GM12878 (cell line): ENCODE measurements at regions not wholly inside any gene's neighbourhood (a gene's known extent, or its start where the extent isn't known, plus 50 kb on each side); places are given as distances from the start of the nearest gene placed in this dataset.

ENCODE experiments used
- ATF3 ChIP-seq: IDR thresholded peaks from 2 replicates; pipeline ENCODE4 v1.6.1; 2011; ENCODE audit warnings: low read depth, mild to moderate bottlenecking, low read length, moderate library complexity, borderline replicate concordance; ENCODE audit errors: extremely low read depth
- DPF2 ChIP-seq: fragments of 450-650 bp; IDR thresholded peaks from 2 replicates; pipeline ENCODE4 v1.6.1; 2017; ENCODE audit warnings: mild to moderate bottlenecking
- RAD21 ChIP-seq: IDR thresholded peaks from 2 replicates; pipeline ENCODE4 v1.6.1; 2011; ENCODE audit warnings: mild to moderate bottlenecking, low read depth, low read length, moderate library complexity; ENCODE audit not compliant: insufficient read depth
- YY1 ChIP-seq: IDR thresholded peaks from 2 replicates; pipeline ENCODE4 v1.6.1; 2011; ENCODE audit warnings: low read depth, mild to moderate bottlenecking, low read length
- ZNF274 ChIP-seq: IDR thresholded peaks from one replicate; pipeline ENCODE4 v1.8.0; 2011; ENCODE audit not compliant: insufficient read length, insufficient read depth
- TF ChIP-seq, protein P1 (sequence below), 3 experiments: IDR thresholded peaks in 2 of 3; conservative IDR thresholded peaks in 1 of 3; 2 replicates each; pipeline ENCODE4 v1.5.1; 2011; ENCODE audit warnings: low read depth in 3 of 3, low read length in 3 of 3, mild to moderate bottlenecking in 3 of 3, control low read depth in 2 of 3, moderate library complexity in 2 of 3, inconsistent platforms in 1 of 3, mixed read lengths in 1 of 3; ENCODE audit not compliant: control insufficient read depth in 2 of 3, insufficient read depth in 1 of 3; ENCODE audit errors: extremely low read depth in 1 of 3

DNA sequence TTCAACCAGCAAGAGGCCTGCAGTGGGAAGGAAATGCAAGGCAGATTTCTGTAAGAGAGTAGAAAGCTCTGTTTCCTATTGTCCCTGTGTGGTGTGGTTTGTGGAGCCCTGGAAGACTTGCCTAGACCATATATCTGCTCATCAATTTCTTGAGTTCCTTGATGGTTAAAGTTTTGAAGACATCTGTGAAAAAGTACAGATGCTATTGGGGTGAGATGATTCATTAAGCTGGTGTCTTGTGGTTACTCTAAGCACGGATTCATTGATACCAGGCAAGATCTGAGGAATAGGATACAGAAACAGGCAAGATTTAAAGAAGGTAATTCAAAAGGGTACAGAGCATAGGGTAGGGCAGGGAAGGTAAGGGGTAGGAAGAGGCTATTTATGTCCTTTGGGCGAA, 275.8 kb upstream of the SESN3 start:
- TF ChIP-seq YY1 (no peak), ATF3 (no peak), RAD21 (no peak), DPF2 (no peak), ZNF274 (no peak)
- TF ChIP-seq, protein P1, sequence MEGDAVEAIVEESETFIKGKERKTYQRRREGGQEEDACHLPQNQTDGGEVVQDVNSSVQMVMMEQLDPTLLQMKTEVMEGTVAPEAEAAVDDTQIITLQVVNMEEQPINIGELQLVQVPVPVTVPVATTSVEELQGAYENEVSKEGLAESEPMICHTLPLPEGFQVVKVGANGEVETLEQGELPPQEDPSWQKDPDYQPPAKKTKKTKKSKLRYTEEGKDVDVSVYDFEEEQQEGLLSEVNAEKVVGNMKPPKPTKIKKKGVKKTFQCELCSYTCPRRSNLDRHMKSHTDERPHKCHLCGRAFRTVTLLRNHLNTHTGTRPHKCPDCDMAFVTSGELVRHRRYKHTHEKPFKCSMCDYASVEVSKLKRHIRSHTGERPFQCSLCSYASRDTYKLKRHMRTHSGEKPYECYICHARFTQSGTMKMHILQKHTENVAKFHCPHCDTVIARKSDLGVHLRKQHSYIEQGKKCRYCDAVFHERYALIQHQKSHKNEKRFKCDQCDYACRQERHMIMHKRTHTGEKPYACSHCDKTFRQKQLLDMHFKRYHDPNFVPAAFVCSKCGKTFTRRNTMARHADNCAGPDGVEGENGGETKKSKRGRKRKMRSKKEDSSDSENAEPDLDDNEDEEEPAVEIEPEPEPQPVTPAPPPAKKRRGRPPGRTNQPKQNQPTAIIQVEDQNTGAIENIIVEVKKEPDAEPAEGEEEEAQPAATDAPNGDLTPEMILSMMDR (IDR thresholded peaks at IDR 0.05 in 2 of 3, conservative IDR thresholded peaks at IDR 0.05 in 1 of 3; ENCODE audit: control insufficient read depth in 2 of 3, extremely low read depth in 1 of 3, insufficient read depth in 1 of 3, low read depth in 3 of 3, low read length in 3 of 3) = no peak
